HepG2 (cell line): ENCODE measurements at regions not wholly inside any gene's neighbourhood (a gene's known extent, or its start where the extent isn't known, plus 50 kb on each side); places are given as distances from the start of the nearest gene placed in this dataset.

Experiments used
- ATAC-seq: fragments of 200-7000 bp; cut with Tn5 transposase; 3 replicates; pipeline ENCODE4 v1.9.1; 2020; ENCODE audit warnings: mild to moderate bottlenecking, moderate library complexity
- BruUV-seq: library from RNA; stranded (reverse); fragments of 400-500 nt; replicated peaks from 2 replicates; lab custom pipeline; 2021; lab: Mats Ljungman, UMichigan
- CTCF ChIA-PET: fragments of 300-600 bp; formaldehyde crosslinking; extraction: SDS; loops from one replicate; lab custom pipeline; 2021; ENCODE audit warnings: low total read pairs, inconsistent platforms, low intra/inter-chr PET ratio; lab: Yijun Ruan, JAX
- POLR2A ChIA-PET: fragments of 350-600 bp; sonication (Branson Sonifier 250); formaldehyde crosslinking; loops from one replicate; lab custom pipeline; 2020; ENCODE audit warnings: antibody characterized with exemption, inconsistent platforms; lab: Yijun Ruan, JAX
- DNase-seq: peaks from one replicate; pipeline ENCODE4 v3.0.0-alpha.2; 2015; ENCODE audit warnings: low spot score
- FAIRE-seq: peaks from 3 replicates; lab custom pipeline; 2011; peaks lifted over from hg19 to GRCh38; lab: Jason Lieb, UNC
- H2AFZ ChIP-seq: one replicate; pipeline ENCODE4 v1.6.1; 2011; ENCODE audit warnings: low read length, inconsistent platforms
- H3K27ac ChIP-seq: fragments of 300-600 bp; 3 replicates; pipeline ENCODE4 v1.8.0; 2011; ENCODE audit warnings: mixed run types, mild to moderate bottlenecking, mixed read lengths, low read length, inconsistent platforms; ENCODE audit not compliant: insufficient read depth; ENCODE audit errors: extremely low read length
- H3K27me3 ChIP-seq, 2 experiments: fragments of 200-600 bp in 1 of 2; 2 replicates in 1 of 2; 3 replicates in 1 of 2; pipeline versions ENCODE4 v1.6.0 to v1.8.0; 2011; ENCODE audit warnings: low read length in 2 of 2, mild to moderate bottlenecking in 2 of 2, moderate library complexity in 2 of 2, inconsistent platforms in 1 of 2; ENCODE audit not compliant: insufficient read depth in 2 of 2, control insufficient read depth in 1 of 2
- H3K36me3 ChIP-seq, 2 experiments: fragments of 200-600 bp in 1 of 2; replicated peaks in 1 of 2; 2 replicates in 1 of 2; 3 replicates in 1 of 2; pipeline versions ENCODE4 v1.5.1 to v1.8.0; 2011; ENCODE audit warnings: low read length in 2 of 2, inconsistent platforms in 1 of 2; ENCODE audit not compliant: insufficient read depth in 2 of 2, control insufficient read depth in 1 of 2
- H3K4me1 ChIP-seq: 2 replicates; pipeline ENCODE4 v1.5.1; 2012; ENCODE audit warnings: low read length, inconsistent platforms; ENCODE audit not compliant: insufficient read depth
- H3K4me2 ChIP-seq: 2 replicates; pipeline ENCODE4 v1.6.0; 2011; ENCODE audit warnings: low read depth, low read length, inconsistent platforms
- H3K4me3 ChIP-seq, 3 experiments: fragments of 200-600 bp in 1 of 3; sonication (generic), shearing (Covaris generic) in 1 of 3; replicated peaks in 1 of 3; 2 replicates each; pipeline ENCODE4 v1.5.1; 2011 to 2016; ENCODE audit warnings: low read length in 3 of 3, inconsistent platforms in 2 of 3, low read depth in 2 of 3, mild to moderate bottlenecking in 2 of 3, control low read depth in 1 of 3, mixed read lengths in 1 of 3; ENCODE audit not compliant: insufficient read depth in 1 of 3
- H3K79me2 ChIP-seq: one replicate; pipeline ENCODE4 v1.6.1; 2011; ENCODE audit warnings: low read length, inconsistent platforms; ENCODE audit not compliant: insufficient read depth
- H3K9ac ChIP-seq: 2 replicates; pipeline ENCODE4 v1.6.0; 2011; ENCODE audit warnings: mild to moderate bottlenecking, low read depth, low read length, inconsistent platforms; ENCODE audit not compliant: insufficient read depth
- H3K9me3 ChIP-seq: 2 replicates; pipeline ENCODE4 v1.5.1; 2012; ENCODE audit warnings: mild to moderate bottlenecking, low read length
- H4K20me1 ChIP-seq: 2 replicates; pipeline ENCODE4 v1.6.0; 2011; ENCODE audit warnings: inconsistent platforms, mild to moderate bottlenecking, low read length, moderate library complexity; ENCODE audit not compliant: insufficient read depth
- SOX13 ChIP-seq, 3 experiments: fragments of 450-650 bp in 1 of 3; sonication (generic) in 1 of 3; formaldehyde crosslinking in 1 of 3; IDR thresholded peaks in 2 of 3; conservative IDR thresholded peaks in 1 of 3; 2 replicates each; pipeline versions ENCODE4 v1.5.0 to v1.6.1; 2016 to 2020; ENCODE audit warnings: antibody characterized with exemption in 1 of 3, mild to moderate bottlenecking in 1 of 3, missing compliant biosample characterization in 1 of 3, missing genetic modification reagents in 1 of 3, moderate library complexity in 1 of 3
- ZIK1 ChIP-seq: sonication (generic); formaldehyde crosslinking; IDR thresholded peaks from 2 replicates; pipeline ENCODE4 v1.5.0; 2020; ENCODE audit warnings: mild to moderate bottlenecking, low read depth, missing genetic modification reagents, borderline replicate concordance
- ZNF546 ChIP-seq: sonication (generic); formaldehyde crosslinking; conservative IDR thresholded peaks from 2 replicates; pipeline ENCODE4 v1.8.1; 2023; ENCODE audit warnings: mild to moderate bottlenecking, missing genetic modification reagents
- ZNF557 ChIP-seq: sonication (generic); formaldehyde crosslinking; IDR thresholded peaks from 2 replicates; pipeline ENCODE4 v1.4.0; 2020; ENCODE audit warnings: missing genetic modification reagents
- ZNF709 ChIP-seq: sonication (generic); formaldehyde crosslinking; IDR thresholded peaks from 2 replicates; pipeline ENCODE4 v1.5.0; 2020; ENCODE audit warnings: mild to moderate bottlenecking, missing genetic modification reagents
- in situ Hi-C: cut with HindIII; loops from 2 replicates; pipeline ENCODE4 v1.10.0; 2017; ENCODE audit warnings: low pct_unique_long_range_greater_than_20kb; ENCODE audit not compliant: extremely low pct_ligation_motif_present
- intact Hi-C: fragments of 100-400 bp; cut with micrococcal nuclease; formaldehyde crosslinking; loops from one replicate; pipeline ENCODE4 v1.10.0; 2022; ENCODE audit not compliant: unreplicated experiment
- TF ChIP-seq, protein P1 (sequence below): sonication (generic); formaldehyde crosslinking; IDR thresholded peaks from 2 replicates; pipeline ENCODE4 v1.8.0; 2022; ENCODE audit warnings: mild to moderate bottlenecking, missing genetic modification reagents; ENCODE audit not compliant: insufficient replicate concordance
- TF ChIP-seq, protein P2 (sequence below): sonication (generic); formaldehyde crosslinking; IDR thresholded peaks from 2 replicates; pipeline ENCODE4 v1.8.1; 2023; ENCODE audit warnings: mild to moderate bottlenecking, missing genetic modification reagents

DNA sequence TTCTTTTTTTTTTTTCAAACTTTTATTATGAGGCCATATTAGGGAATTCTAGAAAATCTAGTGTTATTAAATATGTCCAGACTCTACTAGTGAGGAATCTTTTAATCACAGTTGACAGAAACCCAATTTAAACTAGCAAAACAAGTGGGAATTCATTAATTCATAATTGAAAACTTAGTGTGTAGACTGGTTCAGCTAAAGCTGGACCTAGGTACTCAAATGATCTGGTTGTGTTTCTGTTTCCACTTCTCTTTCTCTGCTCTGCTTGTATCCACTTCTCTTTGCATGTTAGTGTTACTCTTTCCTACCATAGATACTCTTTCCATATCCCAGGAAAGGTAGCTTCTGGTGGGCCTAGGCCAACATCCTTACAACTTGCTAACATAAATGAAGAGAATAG, 81.2 kb upstream of the HIVEP3 start:
- TF ChIP-seq ZNF557 (no peak), ZNF709 (CRISPR knock-in tag) (no peak), SOX13 (IDR thresholded peaks at IDR 0.05) (no peak), SOX13 (CRISPR knock-in tag; conservative IDR thresholded peaks at IDR 0.05 in 1 of 2, IDR thresholded peaks at IDR 0.05 in 1 of 2) (no peak), ZIK1 (CRISPR knock-in tag) (no peak), ZNF546 (CRISPR knock-in tag) (no peak)
- TF ChIP-seq, protein P1, sequence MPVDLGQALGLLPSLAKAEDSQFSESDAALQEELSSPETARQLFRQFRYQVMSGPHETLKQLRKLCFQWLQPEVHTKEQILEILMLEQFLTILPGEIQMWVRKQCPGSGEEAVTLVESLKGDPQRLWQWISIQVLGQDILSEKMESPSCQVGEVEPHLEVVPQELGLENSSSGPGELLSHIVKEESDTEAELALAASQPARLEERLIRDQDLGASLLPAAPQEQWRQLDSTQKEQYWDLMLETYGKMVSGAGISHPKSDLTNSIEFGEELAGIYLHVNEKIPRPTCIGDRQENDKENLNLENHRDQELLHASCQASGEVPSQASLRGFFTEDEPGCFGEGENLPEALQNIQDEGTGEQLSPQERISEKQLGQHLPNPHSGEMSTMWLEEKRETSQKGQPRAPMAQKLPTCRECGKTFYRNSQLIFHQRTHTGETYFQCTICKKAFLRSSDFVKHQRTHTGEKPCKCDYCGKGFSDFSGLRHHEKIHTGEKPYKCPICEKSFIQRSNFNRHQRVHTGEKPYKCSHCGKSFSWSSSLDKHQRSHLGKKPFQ (CRISPR knock-in tag) = no peak
- TF ChIP-seq, protein P2, sequence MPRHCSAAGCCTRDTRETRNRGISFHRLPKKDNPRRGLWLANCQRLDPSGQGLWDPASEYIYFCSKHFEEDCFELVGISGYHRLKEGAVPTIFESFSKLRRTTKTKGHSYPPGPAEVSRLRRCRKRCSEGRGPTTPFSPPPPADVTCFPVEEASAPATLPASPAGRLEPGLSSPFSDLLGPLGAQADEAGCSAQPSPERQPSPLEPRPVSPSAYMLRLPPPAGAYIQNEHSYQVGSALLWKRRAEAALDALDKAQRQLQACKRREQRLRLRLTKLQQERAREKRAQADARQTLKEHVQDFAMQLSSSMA = no peak
- Histone ChIP-seq H3K4me2 (no peak overlapping the region), H3K27me3 (no peaks in the 10 kb centered on the region), H3K9me3 (no peaks in the 10 kb centered on the region), H2AFZ (no peak overlapping the region), H3K9ac (no peak overlapping the region), H3K4me1 (no peaks in the 10 kb centered on the region), H3K36me3 (no peaks in the 10 kb centered on the region), H3K4me3 (no peak overlapping the region), H3K79me2 (no peaks in the 10 kb centered on the region), H4K20me1 (no peaks in the 10 kb centered on the region), H3K27ac (no peak overlapping the region)
- CTCF ChIA-PET = no interaction called here
- POLR2A ChIA-PET = no interaction called here
- in situ Hi-C loops = no loop called here
- ATAC-seq (no peak), DNase-seq (no peak), FAIRE-seq (no peak)
- no TSS peak for BruUV-seq
- intact Hi-C loops = no loop called here
